IPS-18a (cell line): ENCODE measurements at regions not wholly inside any gene's neighbourhood (a gene's known extent, or its start where the extent isn't known, plus 50 kb on each side); places are given as distances from the start of the nearest gene placed in this dataset.
"Not testable (repeated sequence)": the region's sequence is repeated elsewhere in the genome, so short reads cannot be mapped to it uniquely, and the experiment has no call there.

Source experiments
- H3K27ac ChIP-seq: one replicate; pipeline ENCODE4 v1.5.1; 2013; ENCODE audit warnings: low read length
- H3K27me3 ChIP-seq: one replicate; pipeline ENCODE4 v1.6.1; 2013; ENCODE audit warnings: mild to moderate bottlenecking, low read length; ENCODE audit not compliant: control insufficient read depth, insufficient read depth
- H3K36me3 ChIP-seq: one replicate; pipeline ENCODE4 v1.6.1; 2013; ENCODE audit warnings: low read depth, low read length; ENCODE audit not compliant: control insufficient read depth
- H3K4me1 ChIP-seq: one replicate; pipeline ENCODE4 v1.6.1; 2013; ENCODE audit warnings: low read depth, low read length; ENCODE audit not compliant: control insufficient read depth
- H3K4me3 ChIP-seq: one replicate; pipeline ENCODE4 v1.5.1; 2013; ENCODE audit warnings: low read length
- H3K9ac ChIP-seq: one replicate; pipeline ENCODE4 v1.6.1; 2013; ENCODE audit warnings: mild to moderate bottlenecking, low read length, moderate library complexity
- H3K9me3 ChIP-seq: one replicate; pipeline ENCODE4 v1.6.1; 2013; ENCODE audit warnings: low read depth, low read length; ENCODE audit not compliant: control insufficient read depth

DNA sequence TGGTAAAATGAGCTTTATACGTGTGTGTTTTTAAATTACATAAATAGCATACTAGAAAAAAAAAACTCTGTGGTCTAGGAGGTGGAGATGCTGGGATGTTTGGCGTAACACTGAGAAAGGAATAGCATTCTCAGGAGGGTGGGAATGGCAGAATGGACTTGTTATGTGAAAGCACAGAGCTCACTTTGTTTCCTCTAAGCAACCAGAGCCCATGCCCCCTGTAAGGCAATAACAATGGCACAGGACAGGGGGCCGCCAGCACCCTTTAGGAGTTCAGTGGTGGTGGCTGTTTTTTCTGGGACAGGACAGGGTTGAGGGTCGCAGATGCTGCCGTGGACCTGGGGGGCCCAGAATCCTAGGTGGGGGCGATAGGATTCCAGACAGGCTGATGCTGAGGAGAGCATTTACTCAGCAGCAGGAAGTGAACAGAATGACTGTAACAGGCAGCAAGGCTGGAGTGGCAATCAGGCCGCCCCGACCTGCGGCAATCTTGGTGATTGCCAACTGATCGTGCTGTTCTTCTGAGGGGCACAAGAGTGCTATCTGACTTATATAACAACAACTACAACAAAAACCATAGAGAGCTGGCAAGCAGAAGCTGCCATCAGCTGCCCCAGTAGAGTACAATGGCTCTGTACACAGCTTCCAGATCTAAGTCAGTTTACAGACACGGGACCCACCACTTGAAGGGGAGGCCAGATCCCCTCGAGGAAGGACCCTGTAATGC, 160.4 kb downstream of the UACA start:
- no peaks in the 10 kb centered on the region for H3K36me3 ChIP-seq
- no peak overlapping the region for H3K9ac ChIP-seq
- H3K4me1 ChIP-seq, result peaks cover 23% of the 10 kb centered on the region
- no peaks in the 10 kb centered on the region for H3K27me3 ChIP-seq
- H3K27ac ChIP-seq, result no peak overlapping the region
- H3K4me3 ChIP-seq, result no peak overlapping the region
- H3K9me3 ChIP-seq, result peaks cover 4% of the 10 kb centered on the region

DNA sequence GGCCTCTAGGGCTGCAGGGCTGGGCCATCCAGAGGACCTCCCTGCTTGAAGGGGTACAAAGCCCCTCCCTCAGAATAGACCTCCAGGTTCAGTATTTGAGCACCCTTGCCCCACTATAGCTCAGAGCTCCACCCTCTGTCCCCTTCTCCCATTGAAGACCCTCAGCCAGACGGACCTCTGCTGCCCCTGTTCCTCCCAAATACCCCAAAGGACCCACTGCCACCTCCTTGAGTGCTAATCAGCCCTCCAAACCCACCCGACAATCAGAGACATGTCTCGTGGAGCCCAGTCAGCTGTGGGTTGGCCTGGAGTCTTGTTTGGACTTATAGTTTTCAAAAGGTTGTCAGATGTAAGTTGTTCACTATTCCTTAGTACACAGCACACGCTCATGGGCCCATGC, 161.1 kb downstream of the UACA start:
- Histone ChIP-seq H3K27me3 (no peaks in the 10 kb centered on the region), H3K9me3 (peaks cover 4% of the 10 kb centered on the region), H3K9ac (no peak overlapping the region), H3K4me3 (no peak overlapping the region), H3K36me3 (no peaks in the 10 kb centered on the region), H3K27ac (no peak overlapping the region), H3K4me1 (peaks cover 19% of the 10 kb centered on the region)

DNA sequence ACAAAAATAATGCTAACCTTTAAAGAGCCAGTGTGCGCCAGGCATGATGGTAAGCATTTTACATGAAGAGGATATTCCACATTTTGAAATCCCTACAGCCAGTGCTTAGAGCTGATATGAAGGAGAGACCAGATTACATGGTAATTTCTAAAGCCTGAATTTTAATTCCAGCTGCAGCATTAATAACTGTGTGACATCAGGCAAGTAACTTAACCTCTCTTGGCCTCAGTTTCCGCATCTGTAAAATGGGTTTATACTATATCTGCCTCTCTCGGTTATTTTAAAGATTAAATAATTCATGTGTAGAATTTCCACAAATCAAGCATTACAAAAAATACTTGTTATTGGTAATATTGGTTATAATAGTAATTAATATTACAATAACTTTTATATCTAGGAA, 165.4 kb downstream of the UACA start:
- Histone ChIP-seq H3K9ac (no peak overlapping the region), H3K27me3 (no peaks in the 10 kb centered on the region), H3K4me1 (no peaks in the 10 kb centered on the region), H3K9me3 (peaks cover 8% of the 10 kb centered on the region), H3K36me3 (no peaks in the 10 kb centered on the region), H3K4me3 (no peak overlapping the region), H3K27ac (no peak overlapping the region)

DNA sequence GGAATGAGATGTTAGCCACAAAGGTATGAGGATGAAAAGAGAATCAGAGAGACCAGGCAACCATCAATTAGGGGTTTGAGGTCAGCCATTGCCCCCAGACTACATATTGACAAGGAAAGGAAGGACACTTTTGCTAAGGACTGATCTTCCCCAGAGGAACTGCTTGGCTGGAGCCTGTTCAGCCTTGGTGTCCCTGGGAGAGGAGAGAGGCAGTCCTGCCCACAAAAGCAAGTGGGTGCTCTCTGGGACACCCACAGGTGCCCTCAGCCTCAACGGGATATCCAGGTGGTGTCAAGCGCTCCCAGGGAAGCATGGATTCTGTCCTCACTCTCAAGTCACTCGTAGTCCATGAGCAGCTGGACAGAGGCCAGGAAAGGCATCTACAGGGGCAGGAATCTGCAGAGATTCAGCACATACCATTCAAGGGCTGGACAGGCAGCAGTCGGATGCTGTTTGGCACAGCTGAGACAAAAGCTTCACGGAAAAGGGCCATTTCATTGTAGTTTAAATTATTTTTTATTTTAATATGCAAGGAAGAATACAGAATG, 166.2 kb downstream of the UACA start:
- no peak overlapping the region for H3K9ac ChIP-seq
- H3K4me3 ChIP-seq, result no peak overlapping the region
- H3K36me3 ChIP-seq, result no peaks in the 10 kb centered on the region
- H3K27ac ChIP-seq, result no peak overlapping the region
- H3K27me3 ChIP-seq, result no peaks in the 10 kb centered on the region
- H3K9me3 ChIP-seq, result peaks cover 8% of the 10 kb centered on the region
- H3K4me1 ChIP-seq, result no peaks in the 10 kb centered on the region

DNA sequence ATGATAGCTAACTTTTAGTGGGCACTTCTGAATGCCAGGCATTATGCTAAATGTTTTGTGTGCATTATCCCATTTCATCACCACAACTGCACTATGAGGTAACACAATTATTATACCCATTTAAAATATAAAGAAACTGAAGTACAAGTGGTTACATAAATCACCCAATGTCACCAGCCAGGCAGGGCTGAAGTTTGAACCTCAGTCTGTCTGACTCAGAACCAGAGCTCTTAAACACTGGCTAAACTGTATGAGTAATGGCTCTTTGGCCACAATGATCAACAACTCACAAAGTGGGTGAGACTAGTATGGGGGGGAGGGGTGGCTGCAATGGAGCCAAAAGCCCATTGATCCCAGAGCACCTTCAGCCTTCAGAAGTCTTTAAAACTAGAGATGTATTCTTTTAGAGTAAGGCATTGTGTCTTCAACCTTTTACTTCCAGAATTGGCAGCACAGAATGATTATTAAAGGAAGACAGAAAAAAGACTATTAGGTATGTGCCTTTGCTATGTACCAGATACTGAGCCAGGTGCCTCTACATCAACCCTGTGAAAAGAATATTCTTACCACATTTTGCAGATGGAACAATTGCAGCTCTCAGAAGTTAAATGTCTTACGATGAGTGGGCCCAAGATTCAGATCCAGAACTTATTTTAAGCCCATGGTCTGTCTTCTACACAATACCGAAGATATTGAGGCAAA, 166.9 kb downstream of the UACA start:
- Histone ChIP-seq H3K27ac (no peak overlapping the region), H3K27me3 (no peaks in the 10 kb centered on the region), H3K9ac (no peak overlapping the region), H3K9me3 (peaks cover 8% of the 10 kb centered on the region), H3K36me3 (no peaks in the 10 kb centered on the region), H3K4me1 (no peaks in the 10 kb centered on the region), H3K4me3 (no peak overlapping the region)

DNA sequence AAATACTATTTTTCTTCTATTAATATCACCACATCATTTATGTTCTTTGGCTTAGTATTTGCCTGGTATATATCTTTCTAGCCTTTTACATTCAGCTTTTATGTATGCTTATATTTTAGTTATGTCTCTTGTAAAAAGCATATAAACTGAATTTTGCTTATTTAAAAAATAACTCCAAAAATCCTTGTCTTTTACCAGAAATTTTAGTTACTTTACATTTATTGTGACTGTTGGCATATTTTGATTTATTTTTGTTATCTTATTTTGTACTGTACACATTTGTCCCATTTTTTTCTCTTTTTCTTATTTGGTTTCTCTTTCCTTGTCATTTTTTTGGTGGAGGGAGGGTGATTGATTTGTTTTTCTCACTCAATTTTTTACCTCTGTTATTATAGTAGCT, 169.6 kb downstream of the UACA start:
- H3K9me3 ChIP-seq, result peaks cover 4% of the 10 kb centered on the region
- no peak overlapping the region for H3K4me3 ChIP-seq
- no peaks in the 10 kb centered on the region for H3K4me1 ChIP-seq
- no peaks in the 10 kb centered on the region for H3K36me3 ChIP-seq
- H3K27ac ChIP-seq, result no peak overlapping the region
- H3K9ac ChIP-seq, result no peak overlapping the region
- no peaks in the 10 kb centered on the region for H3K27me3 ChIP-seq

DNA sequence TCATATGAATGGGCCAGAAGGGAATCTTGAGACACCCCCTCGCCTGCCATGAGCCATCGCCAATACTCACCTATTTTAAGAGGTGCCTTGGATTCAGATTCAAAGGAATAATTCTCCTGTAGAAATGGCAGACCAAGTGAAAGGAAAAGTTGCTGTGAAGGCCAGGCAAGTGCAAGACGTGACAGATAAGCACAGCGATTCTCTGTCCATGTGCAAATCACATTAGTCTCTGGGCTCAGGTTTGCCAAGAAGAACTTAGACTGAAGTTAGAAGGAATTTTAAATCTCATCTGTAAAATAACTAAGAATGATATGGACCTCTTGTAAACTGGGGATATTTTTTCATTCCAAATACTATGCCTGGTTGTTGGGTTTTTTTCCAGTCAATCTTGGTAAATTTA, 173.6 kb downstream of the UACA start:
- H3K27ac ChIP-seq, result no peak overlapping the region
- H3K9ac ChIP-seq, result no peak overlapping the region
- H3K36me3 ChIP-seq, result no peaks in the 10 kb centered on the region
- H3K27me3 ChIP-seq, result peaks cover 3% of the 10 kb centered on the region
- H3K4me1 ChIP-seq, result peaks cover under 1% of the 10 kb centered on the region
- no peak overlapping the region for H3K4me3 ChIP-seq
- peaks cover 4% of the 10 kb centered on the region for H3K9me3 ChIP-seq

DNA sequence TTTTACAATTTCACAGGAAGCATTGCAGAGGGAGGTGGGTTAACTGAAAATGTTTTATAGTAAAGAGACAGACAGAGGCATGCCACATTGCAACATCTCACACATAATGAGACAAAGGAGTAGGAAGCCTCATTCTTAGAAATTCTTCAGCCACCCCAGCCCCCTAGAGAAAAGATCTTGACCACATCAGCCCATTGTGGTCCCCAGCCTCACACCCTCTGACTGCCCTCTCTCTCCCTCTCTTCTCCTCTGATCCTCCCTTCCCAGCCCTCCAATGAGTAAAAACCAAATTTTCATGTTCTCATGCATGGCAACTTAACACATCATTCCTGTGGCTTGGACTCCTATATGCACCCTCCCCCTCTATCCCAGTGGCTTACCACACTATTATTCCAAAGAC, 174.1 kb downstream of the UACA start:
- H3K36me3 ChIP-seq, result no peaks in the 10 kb centered on the region
- no peak overlapping the region for H3K27ac ChIP-seq
- peaks cover 4% of the 10 kb centered on the region for H3K4me1 ChIP-seq
- H3K9ac ChIP-seq, result no peak overlapping the region
- peaks cover 4% of the 10 kb centered on the region for H3K9me3 ChIP-seq
- no peak overlapping the region for H3K4me3 ChIP-seq
- H3K27me3 ChIP-seq, result peaks cover 8% of the 10 kb centered on the region

DNA sequence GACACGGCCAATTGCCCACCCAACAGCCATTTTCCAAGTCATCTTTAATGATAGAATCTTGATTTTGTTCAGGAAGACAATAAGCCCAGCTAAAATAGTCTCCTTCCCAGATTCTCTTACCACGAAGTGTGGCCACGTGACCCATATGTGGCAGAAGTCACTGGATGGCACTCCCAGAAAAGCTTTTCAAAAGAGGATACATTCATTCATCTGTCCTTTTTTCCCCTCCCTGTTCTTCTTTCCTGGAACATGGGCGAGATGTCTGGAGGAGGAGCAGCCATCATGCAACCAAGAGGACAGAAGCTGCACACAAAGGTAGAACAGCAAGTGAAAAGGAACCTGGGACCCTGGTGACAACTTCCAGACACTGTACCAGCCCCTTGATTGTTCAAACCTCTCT, 174.7 kb downstream of the UACA start:
- Histone ChIP-seq H3K9ac (no peak overlapping the region), H3K27me3 (peaks cover 13% of the 10 kb centered on the region)

DNA sequence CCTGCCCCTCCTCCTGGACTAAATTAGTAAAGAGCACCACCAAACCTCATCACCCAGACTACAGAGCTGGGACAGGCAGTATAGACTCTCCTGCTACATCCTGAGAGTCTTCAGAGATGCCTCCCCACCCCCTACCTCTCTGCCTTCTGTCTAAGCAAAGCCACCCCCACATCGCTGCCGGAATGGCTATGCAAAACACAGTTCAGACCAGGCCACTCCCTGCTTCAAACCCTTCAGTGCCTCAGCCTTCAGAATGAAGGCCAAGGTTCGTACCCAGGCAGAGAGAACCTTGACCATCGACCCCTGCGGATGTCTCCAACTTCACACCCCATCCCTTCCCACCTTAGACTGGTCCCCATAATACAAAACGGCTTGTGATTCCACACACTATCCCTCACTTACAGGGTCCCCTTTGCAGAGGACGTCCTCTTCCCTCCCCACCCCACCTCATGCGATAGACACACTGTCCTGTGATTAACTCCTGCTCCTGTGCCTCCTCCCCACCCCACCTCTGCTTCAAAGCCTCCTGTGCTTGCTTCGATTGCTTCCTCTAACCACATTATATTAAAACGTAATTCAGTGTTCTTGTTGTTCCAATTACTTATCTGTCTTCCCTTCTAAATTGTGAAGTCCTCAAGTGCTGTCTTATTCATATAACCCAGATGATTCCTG, 175.3 kb downstream of the UACA start:
- H3K27ac ChIP-seq, result no peak overlapping the region
- peaks cover 13% of the 10 kb centered on the region for H3K27me3 ChIP-seq
- no peak overlapping the region for H3K9ac ChIP-seq
- no peak overlapping the region for H3K4me3 ChIP-seq
- H3K36me3 ChIP-seq, result no peaks in the 10 kb centered on the region
- peaks cover 4% of the 10 kb centered on the region for H3K4me1 ChIP-seq
- H3K9me3 ChIP-seq, result no peaks in the 10 kb centered on the region

More for the DNA sequence above, 174.7 kb downstream of the UACA start:
- Histone ChIP-seq H3K9me3 (no peaks in the 10 kb centered on the region), H3K27ac (no peak overlapping the region), H3K4me1 (peaks cover 4% of the 10 kb centered on the region), H3K4me3 (no peak overlapping the region), H3K36me3 (no peaks in the 10 kb centered on the region)

DNA sequence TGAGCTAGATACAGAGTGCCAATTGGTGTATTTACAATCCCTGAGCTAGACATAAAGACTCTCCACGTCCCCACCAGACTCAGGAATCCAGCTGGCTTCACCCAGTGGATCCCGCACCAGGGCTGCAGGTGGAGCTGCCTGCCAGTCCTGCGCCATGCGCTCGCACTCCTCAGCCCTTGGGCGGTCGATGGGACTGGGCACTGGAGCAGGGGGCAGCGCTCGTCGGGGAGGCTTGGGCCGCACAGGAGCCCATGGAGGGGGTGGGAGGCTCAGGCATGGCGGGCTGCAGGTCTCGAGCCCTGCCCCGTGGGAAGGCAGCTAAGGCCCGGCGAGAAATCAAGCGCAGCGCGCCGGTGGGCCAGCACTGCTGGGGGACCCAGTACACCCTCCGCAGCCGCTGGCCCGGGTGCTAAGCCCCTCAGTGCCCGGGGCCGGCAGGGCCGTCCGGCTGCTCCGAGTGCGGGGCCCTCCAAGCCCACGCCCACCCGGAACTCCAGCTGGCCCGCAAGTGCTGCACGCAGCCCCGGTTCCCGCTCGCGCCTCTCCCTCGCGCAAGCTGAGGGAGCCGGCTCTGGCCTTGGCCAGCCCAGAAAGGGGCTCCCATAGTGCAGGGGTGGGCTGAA, 176.2 kb downstream of the UACA start:
- not testable (repeated sequence) for H3K9me3 ChIP-seq, H3K4me3 ChIP-seq, H3K36me3 ChIP-seq, H3K4me1 ChIP-seq, H3K27ac ChIP-seq, H3K9ac ChIP-seq
- peaks cover 13% of the 10 kb centered on the region for H3K27me3 ChIP-seq
